ENCODE measurements at regions not wholly inside any gene's neighbourhood (a gene's known extent, or its start where the extent isn't known, plus 50 kb on each side); places are given as distances from the start of the nearest gene placed in this dataset.

DNA sequence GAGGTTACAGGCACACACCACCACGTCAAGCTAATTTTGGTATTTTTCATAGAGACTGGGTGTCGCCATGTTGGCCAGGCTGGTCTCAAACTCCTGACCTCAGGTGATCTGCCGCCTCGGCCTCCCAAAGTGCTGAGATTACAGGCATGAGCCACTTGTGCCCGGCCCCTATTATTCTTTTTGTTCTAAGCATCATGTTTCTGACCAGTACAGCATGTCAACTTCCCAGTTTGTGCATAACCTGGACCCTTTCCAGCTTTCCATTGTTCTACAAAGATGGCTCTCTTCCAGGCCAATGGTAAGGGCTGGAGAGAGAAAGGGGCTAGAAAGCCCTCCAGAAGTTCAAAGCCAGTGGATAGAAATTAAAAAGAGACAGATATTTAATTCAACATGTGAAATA, 91.3 kb upstream of the TNFAIP3 start:
- TF ChIP-seq NFIC (IDR thresholded peaks at IDR 0.05) = peak; percentile 75
- TF ChIP-seq TCF12 (IDR thresholded peaks at IDR 0.05; ENCODE audit: low read depth) = no peak

- TF ChIP-seq TEAD4 (IDR thresholded peaks at IDR 0.05) (no peak), EP300 (IDR thresholded peaks at IDR 0.05; ENCODE audit: borderline replicate concordance) (no peak), USF1 (IDR thresholded peaks at IDR 0.05) (no peak), CREB1 (IDR thresholded peaks at IDR 0.05; ENCODE audit: low read depth) (no peak), NFIC (IDR thresholded peaks at IDR 0.05) (no peak), TCF12 (IDR thresholded peaks at IDR 0.05; ENCODE audit: low read depth) (no peak), EGR1 (IDR thresholded peaks at IDR 0.05) (no peak)
Measured at GRCh38 chr6:137776256-137776655, 90.8 kb upstream of the TNFAIP3 start.

DNA sequence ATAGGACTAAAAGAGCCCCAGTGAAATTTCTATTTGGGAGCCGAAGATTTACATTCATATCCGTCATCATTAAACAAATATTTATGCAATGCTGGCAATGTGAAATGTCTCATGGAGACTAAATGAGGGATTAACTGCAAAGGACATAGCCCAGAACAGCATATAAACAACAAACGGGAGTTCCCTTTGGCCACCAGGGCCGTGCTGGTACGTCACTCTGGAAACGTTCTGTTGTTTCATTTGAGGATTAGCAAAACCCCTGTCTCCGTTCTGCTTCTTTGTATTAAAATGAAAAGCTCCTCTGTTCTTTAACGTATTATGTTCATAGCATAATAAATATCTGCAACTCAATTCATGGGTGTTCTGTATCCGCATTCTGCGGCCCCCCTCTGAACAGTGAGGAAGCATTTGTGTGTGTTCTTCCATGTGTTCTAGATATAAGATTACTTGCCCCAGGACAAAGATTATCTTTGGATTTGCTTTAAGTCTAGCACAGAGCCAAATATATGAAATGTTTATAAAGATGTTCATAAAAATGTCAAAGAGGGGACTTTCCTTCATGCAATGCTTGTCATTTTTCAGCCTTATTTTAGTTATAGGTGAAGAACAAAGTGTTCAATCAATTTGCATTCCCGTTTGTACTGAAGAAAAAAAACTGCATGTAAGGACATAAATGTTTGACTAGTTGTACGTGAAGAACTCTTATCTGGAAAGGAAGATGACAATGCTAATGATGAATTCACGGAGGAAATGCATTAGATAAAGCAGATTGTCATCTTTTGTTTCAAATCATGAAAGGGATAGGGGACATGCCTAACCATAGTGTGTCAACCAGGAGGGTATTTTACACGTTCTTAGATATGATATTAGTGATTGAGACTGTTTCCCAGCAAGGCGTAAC, 90.0 kb upstream of the TNFAIP3 start:
- no peak for TF ChIP-seq FOXM1 (IDR thresholded peaks at IDR 0.05; ENCODE audit: borderline replicate concordance, low read depth)
- TF ChIP-seq CREB1 (IDR thresholded peaks at IDR 0.05; ENCODE audit: low read depth) = no peak
- no peak for TF ChIP-seq ZBTB7A (IDR thresholded peaks at IDR 0.05; ENCODE audit: low read depth)
- no peak for TF ChIP-seq TCF12 (IDR thresholded peaks at IDR 0.05; ENCODE audit: low read depth)
- no peak for TF ChIP-seq YY1 (IDR thresholded peaks at IDR 0.05; ENCODE audit: low read depth)
- TF ChIP-seq TAF1 (IDR thresholded peaks at IDR 0.05; ENCODE audit: low read depth) = no peak
- no peak for TF ChIP-seq EGR1 (IDR thresholded peaks at IDR 0.05)
- TF ChIP-seq RAD21 (IDR thresholded peaks at IDR 0.05; ENCODE audit: low read depth) = no peak

DNA sequence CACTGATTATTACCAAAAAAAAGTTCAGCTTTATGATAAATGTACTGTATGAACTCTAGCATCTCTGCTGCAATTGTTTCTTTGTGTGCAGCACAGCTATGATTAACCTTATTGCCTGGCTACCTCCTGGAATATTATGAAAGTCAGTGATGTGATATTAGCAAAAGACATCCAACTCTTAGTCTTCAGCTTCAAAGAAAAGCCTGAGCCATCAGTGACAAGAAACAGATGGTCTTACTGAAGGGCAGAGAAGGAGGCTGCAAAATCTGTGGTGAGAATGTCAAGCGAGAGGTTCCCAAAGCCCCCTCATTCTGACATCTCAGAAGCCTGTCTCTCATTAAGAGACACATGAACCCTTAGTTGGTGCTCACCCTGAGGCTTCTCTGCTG, 89.4 kb upstream of the TNFAIP3 start:
- TF ChIP-seq TEAD4 (IDR thresholded peaks at IDR 0.05) = no peak

GRCh38 chr6:137779982-137780381, 87.1 kb upstream of the TNFAIP3 start:
- TF ChIP-seq TCF12 (IDR thresholded peaks at IDR 0.05; ENCODE audit: low read depth) (no peak), REST (IDR thresholded peaks at IDR 0.05; ENCODE audit: low read depth) (no peak), EGR1 (IDR thresholded peaks at IDR 0.05) (no peak), EP300 (IDR thresholded peaks at IDR 0.05; ENCODE audit: borderline replicate concordance) (no peak), RAD21 (IDR thresholded peaks at IDR 0.05; ENCODE audit: low read depth) (no peak), CEBPB (IDR thresholded peaks at IDR 0.05) (no peak), YY1 (IDR thresholded peaks at IDR 0.05; ENCODE audit: low read depth) (no peak), FOXM1 (IDR thresholded peaks at IDR 0.05; ENCODE audit: borderline replicate concordance, low read depth) (no peak), USF1 (IDR thresholded peaks at IDR 0.05) (no peak), ZBTB7A (IDR thresholded peaks at IDR 0.05; ENCODE audit: low read depth) (no peak), TEAD4 (IDR thresholded peaks at IDR 0.05) (no peak), MAX (IDR thresholded peaks at IDR 0.05) (no peak), CREB1 (IDR thresholded peaks at IDR 0.05; ENCODE audit: low read depth) (no peak), NFIC (IDR thresholded peaks at IDR 0.05) (no peak), TAF1 (IDR thresholded peaks at IDR 0.05; ENCODE audit: low read depth) (no peak)

DNA sequence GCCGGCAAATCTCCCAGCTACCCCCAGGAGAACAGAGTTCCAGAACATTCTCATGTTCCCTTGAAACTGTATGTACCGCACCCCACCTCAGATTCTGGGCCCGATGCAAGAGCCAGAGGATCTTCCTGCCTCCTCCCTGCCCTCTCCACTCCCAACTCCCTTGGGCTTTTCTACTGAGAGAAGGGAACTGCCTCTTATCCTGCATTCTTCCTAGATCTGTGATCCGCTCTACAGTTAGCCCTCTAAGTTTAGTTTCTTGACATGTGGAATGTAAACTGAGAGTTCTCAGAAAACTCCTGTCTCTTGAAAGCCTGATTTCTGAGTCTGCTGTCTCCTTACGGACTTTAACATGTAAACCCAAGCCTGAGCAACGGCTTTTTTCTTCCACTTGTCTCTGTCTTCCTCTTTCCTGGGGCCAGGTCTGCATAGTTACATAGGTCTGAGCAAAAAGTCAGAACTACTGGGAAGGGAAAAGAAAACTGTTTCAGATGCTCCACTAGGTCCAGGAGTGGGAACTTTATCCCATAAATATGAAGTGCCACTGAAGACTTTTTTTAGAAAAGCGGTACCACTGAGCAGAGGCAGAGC, 86.5 kb upstream of the TNFAIP3 start:
- TF ChIP-seq MAX (IDR thresholded peaks at IDR 0.05) = no peak
- no peak for TF ChIP-seq FOXM1 (IDR thresholded peaks at IDR 0.05; ENCODE audit: borderline replicate concordance, low read depth)
- no peak for TF ChIP-seq NFIC (IDR thresholded peaks at IDR 0.05)
- no peak for TF ChIP-seq YY1 (IDR thresholded peaks at IDR 0.05; ENCODE audit: low read depth)
- TF ChIP-seq CREB1 (IDR thresholded peaks at IDR 0.05; ENCODE audit: low read depth) = no peak
- TF ChIP-seq ZBTB7A (IDR thresholded peaks at IDR 0.05; ENCODE audit: low read depth) = no peak
- TF ChIP-seq RAD21 (IDR thresholded peaks at IDR 0.05; ENCODE audit: low read depth) = no peak
- TF ChIP-seq REST (IDR thresholded peaks at IDR 0.05; ENCODE audit: low read depth) = no peak
- TF ChIP-seq USF1 (IDR thresholded peaks at IDR 0.05) = no peak
- no peak for TF ChIP-seq CEBPB (IDR thresholded peaks at IDR 0.05)
- no peak for TF ChIP-seq TCF12 (IDR thresholded peaks at IDR 0.05; ENCODE audit: low read depth)
- no peak for TF ChIP-seq TAF1 (IDR thresholded peaks at IDR 0.05; ENCODE audit: low read depth)
